Thoracic aorta (tissue), 2 donors: ENCODE measurements at regions not wholly inside any gene's neighbourhood (a gene's known extent, or its start where the extent isn't known, plus 50 kb on each side); places are given as distances from the start of the nearest gene placed in this dataset.
"Not testable (repeated sequence)": the region's sequence is repeated elsewhere in the genome, so short reads cannot be mapped to it uniquely, and the experiment has no call there.

Experiments used
- ATAC-seq: fragments of 150-250 bp; one replicate; pipeline ENCODE4 v1.8.0; 2017; ENCODE audit warnings: low read depth; ENCODE audit not compliant: insufficient number of reproducible peaks, low FRiP score
- DNase-seq: peaks from one replicate; pipeline ENCODE4 v3.0.0-alpha.2; 2020; ENCODE audit warnings: low spot score
- H3K27ac ChIP-seq, 2 donors: fragments of 200-600 bp; sonication (generic); 1 replicate in 1 of 2; 2 replicates in 1 of 2; pipeline ENCODE4 v1.5.1; 2016; ENCODE audit warnings: mild to moderate bottlenecking in 2 of 2, moderate library complexity in 2 of 2
- H3K27me3 ChIP-seq: fragments of 200-600 bp; sonication (generic); replicated peaks from 2 replicates; pipeline ENCODE4 v1.6.0; 2016; ENCODE audit warnings: mild to moderate bottlenecking; ENCODE audit not compliant: insufficient read depth
- H3K36me3 ChIP-seq: fragments of 200-600 bp; sonication (generic); one replicate; pipeline ENCODE4 v1.5.1; 2016
- H3K4me1 ChIP-seq, 2 donors: fragments of 200-600 bp; sonication (generic); 1 replicate in 1 of 2; 2 replicates in 1 of 2; pipeline versions ENCODE4 v1.5.1 to v1.6.0; 2016; ENCODE audit warnings: low read depth in 2 of 2, mild to moderate bottlenecking in 1 of 2; ENCODE audit not compliant: control insufficient read depth in 1 of 2
- H3K4me3 ChIP-seq: fragments of 200-600 bp; sonication (generic); 2 replicates; pipeline ENCODE4 v1.5.1; 2016; ENCODE audit warnings: mild to moderate bottlenecking
- H3K9me3 ChIP-seq: fragments of 200-600 bp; sonication (generic); 2 replicates; pipeline ENCODE4 v1.5.1; 2016
- TF ChIP-seq, protein P1 (sequence below): fragments of 200-600 bp; sonication (generic); IDR thresholded peaks from one replicate; pipeline ENCODE4 v1.5.1; 2019; ENCODE audit warnings: antibody characterized with exemption

- TF ChIP-seq, protein P1, sequence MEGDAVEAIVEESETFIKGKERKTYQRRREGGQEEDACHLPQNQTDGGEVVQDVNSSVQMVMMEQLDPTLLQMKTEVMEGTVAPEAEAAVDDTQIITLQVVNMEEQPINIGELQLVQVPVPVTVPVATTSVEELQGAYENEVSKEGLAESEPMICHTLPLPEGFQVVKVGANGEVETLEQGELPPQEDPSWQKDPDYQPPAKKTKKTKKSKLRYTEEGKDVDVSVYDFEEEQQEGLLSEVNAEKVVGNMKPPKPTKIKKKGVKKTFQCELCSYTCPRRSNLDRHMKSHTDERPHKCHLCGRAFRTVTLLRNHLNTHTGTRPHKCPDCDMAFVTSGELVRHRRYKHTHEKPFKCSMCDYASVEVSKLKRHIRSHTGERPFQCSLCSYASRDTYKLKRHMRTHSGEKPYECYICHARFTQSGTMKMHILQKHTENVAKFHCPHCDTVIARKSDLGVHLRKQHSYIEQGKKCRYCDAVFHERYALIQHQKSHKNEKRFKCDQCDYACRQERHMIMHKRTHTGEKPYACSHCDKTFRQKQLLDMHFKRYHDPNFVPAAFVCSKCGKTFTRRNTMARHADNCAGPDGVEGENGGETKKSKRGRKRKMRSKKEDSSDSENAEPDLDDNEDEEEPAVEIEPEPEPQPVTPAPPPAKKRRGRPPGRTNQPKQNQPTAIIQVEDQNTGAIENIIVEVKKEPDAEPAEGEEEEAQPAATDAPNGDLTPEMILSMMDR, result no peak
- H3K27me3 ChIP-seq, result no peaks in the 10 kb centered on the region
- no peak for ATAC-seq
- H3K4me3 ChIP-seq, result no peak overlapping the region
- no peaks in the 10 kb centered on the region for H3K4me1 ChIP-seq
- DNase-seq, result no peak
- H3K36me3 ChIP-seq, result no peaks in the 10 kb centered on the region
- H3K27ac ChIP-seq, result no peak overlapping the region
- H3K9me3 ChIP-seq, result no peaks in the 10 kb centered on the region
Measured at GRCh38 chr6:78693835-78694234, 173.5 kb upstream of the IRAK1BP1 start.

DNA sequence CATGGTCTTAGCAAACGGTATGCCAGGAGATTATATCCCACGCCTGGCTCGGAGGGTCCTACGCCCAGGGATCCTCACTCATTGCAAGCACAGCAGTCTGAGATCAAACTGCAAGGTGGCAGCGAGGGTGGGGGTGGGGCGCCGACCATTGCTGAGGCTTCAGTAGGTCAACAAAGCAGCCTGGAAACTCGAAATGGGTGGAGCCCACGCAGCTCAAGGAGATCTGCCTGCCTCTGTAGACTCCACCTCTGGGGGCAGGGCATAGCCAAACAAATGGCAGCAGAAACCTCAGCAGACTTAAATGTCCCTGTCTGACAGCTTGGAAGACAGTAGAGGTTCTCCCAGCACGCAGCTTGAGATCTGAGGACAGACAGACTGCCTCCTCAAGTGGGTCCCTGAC lies 172.7 kb upstream of the IRAK1BP1 start:
- not testable (repeated sequence) for DNase-seq, ATAC-seq, H3K36me3 ChIP-seq, H3K4me3 ChIP-seq, H3K27ac ChIP-seq, H3K9me3 ChIP-seq, H3K4me1 ChIP-seq, H3K27me3 ChIP-seq

GRCh38 chr6:78700991-78701390 lies 166.4 kb upstream of the IRAK1BP1 start:
- no peaks in the 10 kb centered on the region for H3K27me3 ChIP-seq
- peaks cover 0 to 15% of the 10 kb centered on the region in 2 donors for H3K4me1 ChIP-seq
- no peaks in the 10 kb centered on the region for H3K9me3 ChIP-seq
- H3K4me3 ChIP-seq, result no peak overlapping the region
- DNase-seq, result no peak
- no peak for ATAC-seq
- H3K27ac ChIP-seq, result no peak overlapping the region
- TF ChIP-seq, protein P1, result no peak
- H3K36me3 ChIP-seq, result no peaks in the 10 kb centered on the region

DNA sequence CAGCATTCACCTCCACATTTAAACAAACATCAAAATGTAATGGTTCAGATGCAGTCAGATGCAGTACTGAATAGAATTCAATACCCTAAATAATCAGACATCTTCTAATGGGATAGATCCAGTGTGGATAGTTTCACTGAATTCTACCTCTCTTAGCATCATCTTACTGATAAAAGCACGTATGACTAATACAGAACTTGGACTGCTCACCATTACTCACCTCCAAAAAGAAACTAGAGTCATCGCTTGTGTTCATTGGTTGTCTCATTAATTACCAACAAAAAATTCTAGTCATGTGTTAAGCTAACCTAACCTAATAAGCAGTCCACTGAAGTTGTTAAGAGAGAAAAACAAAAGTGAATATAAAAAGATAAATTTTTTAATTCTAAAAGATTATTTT lies 165.9 kb upstream of the IRAK1BP1 start:
- no peak overlapping the region for H3K4me3 ChIP-seq
- DNase-seq (no peak), ATAC-seq (no peak)
- H3K4me1 ChIP-seq, result peaks cover 0 to 15% of the 10 kb centered on the region in 2 donors
- H3K9me3 ChIP-seq, result no peaks in the 10 kb centered on the region
- TF ChIP-seq, protein P1, result no peak
- H3K27ac ChIP-seq, result no peak overlapping the region
- H3K36me3 ChIP-seq, result no peaks in the 10 kb centered on the region
- H3K27me3 ChIP-seq, result no peaks in the 10 kb centered on the region

GRCh38 chr6:78709021-78709420 lies 158.3 kb upstream of the IRAK1BP1 start:
- H3K4me1 ChIP-seq, result peaks cover 0 to 11% of the 10 kb centered on the region in 2 donors
- TF ChIP-seq, protein P1, result no peak
- H3K9me3 ChIP-seq, result no peaks in the 10 kb centered on the region
- DNase-seq (no peak), ATAC-seq (no peak)
- no peaks in the 10 kb centered on the region for H3K27me3 ChIP-seq
- no peak overlapping the region for H3K4me3 ChIP-seq
- H3K36me3 ChIP-seq, result no peaks in the 10 kb centered on the region
- no peak overlapping the region for H3K27ac ChIP-seq

GRCh38 chr6:78713564-78713963 lies 153.8 kb upstream of the IRAK1BP1 start:
- DNase-seq (no peak), ATAC-seq (no peak)
- Histone ChIP-seq H3K4me1 (no peaks in the 10 kb centered on the region), H3K36me3 (no peaks in the 10 kb centered on the region), H3K9me3 (no peaks in the 10 kb centered on the region), H3K27me3 (no peaks in the 10 kb centered on the region), H3K4me3 (no peak overlapping the region), H3K27ac (no peak overlapping the region)
- TF ChIP-seq, protein P1, result no peak
